Suprapubic skin (tissue), 4 donors: ENCODE measurements at regions not wholly inside any gene's neighbourhood (a gene's known extent, or its start where the extent isn't known, plus 50 kb on each side); places are given as distances from the start of the nearest gene placed in this dataset.

Source experiments
- CTCF ChIP-seq, 2 donors: fragments of 200-600 bp in 1 of 2; fragments of 450-650 bp in 1 of 2; sonication (generic) in 1 of 2; IDR thresholded peaks; one replicate each; pipeline ENCODE4 v1.5.1; 2016 to 2019; ENCODE audit warnings: antibody characterized with exemption in 2 of 2, mild to moderate bottlenecking in 1 of 2, moderate library complexity in 1 of 2
- EP300 ChIP-seq: sonication (generic); formaldehyde crosslinking; IDR thresholded peaks from one replicate; pipeline ENCODE4 v1.6.1; 2017; ENCODE audit warnings: antibody characterized with exemption
- POLR2A ChIP-seq, 2 donors: fragments of 450-650 bp; IDR thresholded peaks; one replicate each; pipeline ENCODE4 v1.6.1; 2017; ENCODE audit warnings: antibody characterized with exemption in 2 of 2, mild to moderate bottlenecking in 2 of 2, moderate library complexity in 2 of 2
- POLR2AphosphoS5 ChIP-seq, 3 donors: sonication (generic); formaldehyde crosslinking; IDR thresholded peaks; one replicate each; pipeline ENCODE4 v1.6.1; 2017; ENCODE audit warnings: antibody characterized with exemption in 3 of 3

GRCh38 chr4:24704149-24704548 lies 91.2 kb upstream of the SOD3 start:
- TF ChIP-seq POLR2AphosphoS5 (IDR thresholded peaks at IDR 0.05) (no peak), POLR2A (IDR thresholded peaks at IDR 0.05) (no peak), EP300 (no peak), CTCF (IDR thresholded peaks at IDR 0.05) (no peak)
